HG03066 (cell line): ENCODE measurements at regions not wholly inside any gene's neighbourhood (a gene's known extent, or its start where the extent isn't known, plus 50 kb on each side); places are given as distances from the start of the nearest gene placed in this dataset.

Experiments used
- ATAC-seq: cut with Tn5 transposase; IDR thresholded peaks from one replicate; pipeline ENCODE4 v1.9.1; 2021; ENCODE audit warnings: low read depth; ENCODE audit not compliant: unreplicated experiment

DNA sequence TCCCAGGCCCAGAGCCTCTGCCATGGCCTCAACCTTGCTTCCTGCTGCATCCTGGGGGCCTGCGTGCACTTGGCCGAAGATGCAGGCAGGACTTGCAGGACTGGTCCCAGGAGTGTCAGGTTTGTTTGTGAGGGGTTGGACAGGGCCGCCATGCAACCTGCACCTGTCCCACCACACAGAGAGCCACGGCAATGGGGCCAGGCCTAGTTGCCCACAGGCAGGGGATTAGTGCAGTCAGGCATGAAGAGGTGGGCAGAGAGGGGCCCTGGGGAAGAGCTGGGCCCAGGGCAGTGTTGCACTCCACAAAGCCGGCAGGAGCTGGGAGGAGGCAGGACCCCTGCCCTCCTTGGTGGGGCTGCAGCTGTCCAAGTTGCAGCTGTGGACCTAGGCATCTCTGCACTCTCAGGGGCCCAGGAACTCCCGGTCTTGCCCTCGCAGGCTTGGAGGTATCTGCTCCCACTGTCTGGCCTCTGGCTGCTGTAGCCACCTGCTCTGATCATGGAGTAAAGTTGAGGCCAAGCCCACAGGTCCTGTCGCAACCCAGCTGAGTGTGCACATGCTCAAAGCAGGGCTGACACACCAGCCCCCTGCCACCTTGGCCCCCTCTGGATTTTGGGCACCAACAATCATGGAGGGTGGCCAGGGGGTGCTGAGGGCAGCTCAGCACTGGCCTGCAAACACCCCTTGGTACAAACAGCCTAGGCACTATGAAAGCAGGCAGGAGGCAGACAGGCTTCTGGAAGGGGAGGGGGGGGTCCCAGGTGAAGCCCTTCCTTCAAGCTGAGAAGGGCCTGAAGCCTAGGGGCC lies 190.4 kb upstream of the PCDH10 start:
- ATAC-seq = no peak

DNA sequence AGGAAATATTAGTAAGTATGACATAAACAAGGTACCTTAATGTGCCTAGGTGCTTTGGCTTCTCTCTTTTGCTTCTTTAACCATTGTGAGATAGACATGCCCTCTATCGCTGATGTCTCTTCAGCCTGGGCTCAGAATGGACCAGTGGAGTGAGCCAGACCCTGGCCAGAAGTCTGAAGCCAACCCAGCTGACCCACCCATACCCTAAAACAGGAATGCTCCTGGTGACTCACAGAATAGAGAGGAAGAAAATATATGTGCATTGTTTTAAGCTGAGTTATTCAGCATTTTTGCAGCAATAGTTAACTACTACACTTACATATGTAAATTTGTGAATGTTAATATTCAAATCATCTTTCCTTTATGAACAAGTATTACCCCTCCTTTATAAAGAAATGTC lies 167.5 kb upstream of the PCDH10 start:
- no peak for ATAC-seq

DNA sequence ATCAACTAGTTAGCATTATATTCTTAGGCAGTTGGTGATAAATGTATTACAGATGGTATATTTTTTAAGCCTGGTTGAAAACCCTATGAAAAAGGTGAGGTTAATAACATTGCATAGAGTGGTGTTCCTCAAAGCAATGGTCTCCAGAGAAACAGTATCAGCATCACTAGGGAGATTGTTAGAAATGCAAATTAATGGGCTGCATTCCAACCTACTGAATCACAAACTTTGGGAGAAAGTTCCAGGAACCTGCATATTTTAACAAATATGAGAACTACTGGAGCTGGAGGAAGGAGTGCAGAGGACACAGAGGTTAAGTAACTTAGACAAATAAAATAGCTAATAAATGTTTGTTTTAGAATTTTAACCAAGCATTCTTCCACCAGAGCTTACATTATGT lies 166.9 kb upstream of the PCDH10 start:
- ATAC-seq = no peak

DNA sequence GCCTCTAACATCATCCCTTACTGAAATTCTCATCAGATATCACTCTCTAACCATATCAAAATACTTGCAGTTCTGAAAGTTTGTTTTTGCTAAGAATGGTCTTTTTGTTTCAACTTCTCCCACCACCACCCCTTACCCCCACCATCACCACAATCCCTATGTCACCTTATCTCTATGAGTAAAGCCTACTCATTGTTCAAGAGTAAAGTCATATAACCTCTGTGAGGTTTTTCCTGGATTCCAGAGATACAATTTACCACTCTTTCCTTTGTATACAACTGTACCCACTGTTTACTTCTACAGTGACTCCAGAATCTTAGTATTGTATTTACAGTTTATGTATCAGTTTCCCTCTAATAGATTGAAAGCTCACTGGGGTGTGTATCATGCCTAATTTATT lies 158.0 kb upstream of the PCDH10 start:
- no peak for ATAC-seq

DNA sequence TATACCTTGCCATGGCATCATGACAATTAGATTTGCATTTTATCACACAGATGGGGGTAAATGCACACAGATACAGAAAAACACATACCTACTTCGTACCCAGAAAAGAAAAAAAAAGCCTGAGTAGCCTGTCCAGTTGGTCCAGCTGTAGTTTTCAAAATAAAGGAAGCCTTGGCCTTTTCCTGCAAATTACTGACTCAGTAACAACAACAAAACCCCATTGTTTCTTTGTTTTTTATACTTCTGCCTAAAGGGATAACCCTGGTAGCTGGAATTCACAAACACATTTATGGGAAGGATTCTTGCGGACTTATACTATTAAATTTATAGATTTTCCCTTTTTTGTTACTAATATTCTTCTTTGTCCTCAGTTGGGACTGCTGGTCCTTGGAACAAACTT lies 156.4 kb upstream of the PCDH10 start:
- ATAC-seq = no peak

DNA sequence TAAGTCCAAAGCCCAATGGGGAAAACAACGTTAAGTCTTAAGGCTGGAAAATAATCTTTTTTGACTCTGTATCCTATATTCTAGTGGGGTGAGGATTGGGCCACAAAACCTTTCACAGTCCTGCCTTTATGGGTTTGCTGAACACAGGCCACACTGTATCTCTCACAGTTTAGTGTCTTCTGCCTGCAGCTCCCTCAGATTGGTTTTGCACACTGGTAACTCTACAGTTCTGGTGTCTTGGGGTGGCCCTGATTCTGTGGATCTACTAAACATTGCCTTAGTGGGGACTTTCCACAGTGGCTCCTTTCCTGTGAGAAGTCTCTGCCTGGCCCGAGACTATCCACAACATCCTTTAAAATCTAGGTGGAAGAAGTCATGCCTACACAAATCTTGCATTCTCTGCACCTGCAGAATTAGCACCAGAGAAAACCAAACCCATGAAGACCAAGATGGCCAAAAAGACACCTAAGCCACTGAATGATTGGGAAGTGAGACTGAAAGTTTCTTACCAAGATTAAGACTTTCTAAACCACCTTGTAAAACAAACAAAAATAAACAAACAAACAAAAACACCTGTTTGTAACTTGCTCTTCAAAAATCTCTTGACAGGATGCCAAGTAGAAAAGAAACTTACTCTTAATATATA lies 150.4 kb upstream of the PCDH10 start:
- ATAC-seq = no peak

DNA sequence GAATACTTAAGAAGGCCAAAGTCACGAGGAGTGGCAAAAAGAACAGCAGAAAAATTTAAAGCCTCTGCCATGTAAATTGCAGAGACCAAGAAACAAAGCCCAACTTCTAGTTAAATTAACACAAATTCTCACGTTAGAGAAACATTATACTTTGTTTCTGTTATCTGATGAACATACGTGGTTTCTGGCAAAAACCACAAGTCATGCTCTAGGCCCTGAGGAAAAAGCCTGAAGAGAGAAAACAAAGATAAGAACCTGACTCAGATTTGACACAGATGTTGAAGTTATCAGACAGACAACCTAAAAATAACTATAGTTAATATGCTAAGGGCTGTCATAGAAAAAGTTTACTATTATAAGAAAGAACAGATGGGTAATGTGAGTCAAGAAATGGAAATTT lies 149.1 kb upstream of the PCDH10 start:
- ATAC-seq = no peak

DNA sequence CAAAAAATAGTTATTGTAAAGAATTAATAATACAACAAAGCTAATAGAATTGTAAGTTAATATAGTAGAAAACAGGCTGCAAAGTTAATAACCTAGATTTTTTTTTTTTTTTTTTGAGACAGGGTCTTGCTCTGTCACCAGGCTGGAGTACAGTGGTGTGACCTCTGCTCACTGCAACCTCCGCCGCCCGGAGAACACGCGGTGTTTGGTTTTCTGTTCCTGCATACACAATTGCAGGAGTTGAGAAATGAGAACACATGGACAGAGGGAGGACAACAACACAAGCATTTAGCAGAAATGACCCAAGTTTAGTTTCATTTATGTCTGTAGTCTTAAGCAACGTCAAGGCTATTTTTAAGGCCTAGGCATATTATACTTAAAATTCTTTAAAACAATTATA lies 145.9 kb upstream of the PCDH10 start:
- ATAC-seq = no peak

DNA sequence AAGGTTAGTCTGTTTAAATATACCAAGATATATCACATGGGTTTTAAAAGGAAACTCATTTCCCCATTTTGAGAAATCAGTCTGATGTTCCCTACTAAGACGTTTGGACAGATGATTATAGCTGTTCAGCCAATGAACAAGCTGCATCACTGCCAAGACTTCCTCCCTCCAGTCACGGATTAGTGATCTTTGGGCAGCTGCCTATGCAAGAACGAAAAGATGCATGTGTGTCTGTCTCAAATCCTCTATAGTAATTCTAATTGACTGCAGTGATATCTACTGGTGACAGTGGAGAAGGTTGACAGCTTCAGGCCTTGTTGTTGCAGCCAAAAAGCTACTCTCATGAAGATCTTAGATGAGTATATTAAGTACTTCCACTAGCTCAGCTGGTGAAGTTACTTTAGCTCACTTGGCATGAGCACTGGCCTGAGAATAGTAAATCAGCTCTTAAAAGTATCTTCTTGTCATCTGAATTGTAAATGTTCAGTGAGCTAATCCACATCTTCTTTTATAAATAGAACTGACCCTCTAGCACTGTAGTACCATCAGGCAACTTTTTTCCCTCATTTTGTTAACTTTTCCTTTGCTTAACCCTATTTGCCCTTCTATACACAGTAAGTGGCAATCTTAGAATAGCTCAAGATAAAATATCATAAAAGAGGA lies 134.5 kb upstream of the PCDH10 start:
- no peak for ATAC-seq

DNA sequence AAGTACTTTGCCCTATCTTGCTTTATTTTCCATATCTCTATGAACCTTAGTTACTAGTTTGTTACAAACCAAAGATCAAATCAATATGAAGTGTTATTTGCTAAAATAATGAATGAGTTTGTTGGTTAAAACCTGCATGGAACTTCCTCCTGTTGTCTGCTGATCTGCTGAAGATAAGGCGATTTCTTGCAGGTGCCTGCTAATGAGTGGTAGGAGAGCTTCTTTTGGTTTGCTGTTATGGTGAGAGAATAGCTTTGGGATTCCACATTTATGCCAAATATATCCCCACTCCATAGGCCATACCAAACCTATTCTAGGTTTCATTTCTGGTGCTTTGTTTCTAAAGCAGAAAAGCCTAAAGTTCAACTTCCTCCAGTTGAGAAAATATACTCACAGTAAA lies 103.8 kb upstream of the PCDH10 start:
- ATAC-seq = no peak

DNA sequence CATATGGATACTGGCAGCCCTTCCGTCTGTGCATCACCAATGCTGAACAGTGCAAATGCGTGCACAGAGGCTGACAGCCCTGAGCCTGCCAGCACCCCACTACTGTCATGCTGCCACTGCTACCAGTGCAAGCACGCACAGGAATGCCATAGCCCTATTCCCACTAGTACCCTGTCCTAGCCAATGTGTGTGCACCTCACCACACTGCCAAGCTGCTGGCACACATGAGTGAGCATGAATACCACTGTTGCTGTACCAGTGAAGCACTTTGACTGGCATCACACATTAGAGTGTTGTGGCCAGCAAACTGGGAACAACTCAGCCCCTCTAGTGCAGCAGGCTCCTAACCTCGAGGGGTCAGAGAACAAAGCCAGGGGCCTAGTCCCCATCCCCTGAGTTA lies 102.9 kb upstream of the PCDH10 start:
- ATAC-seq = no peak

DNA sequence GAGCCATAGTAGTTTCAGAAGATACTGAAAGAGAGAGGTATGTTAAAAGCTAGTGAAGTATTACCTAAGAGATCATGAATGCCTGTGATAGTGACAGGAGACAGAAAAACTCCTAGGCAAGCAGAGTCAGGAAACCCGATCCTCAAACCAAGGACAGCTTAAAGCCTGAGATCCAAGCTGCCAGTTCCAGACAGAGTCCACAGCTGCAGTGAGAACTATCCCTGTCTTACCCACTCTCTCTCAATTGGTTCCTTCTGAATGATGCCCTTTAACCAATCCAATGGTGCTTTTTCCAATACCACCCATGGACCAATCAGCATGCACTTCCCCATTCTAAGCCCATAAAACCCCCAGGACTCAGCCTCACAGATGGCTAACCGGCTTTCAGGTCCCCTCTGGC lies 90.4 kb upstream of the PCDH10 start:
- no peak for ATAC-seq

DNA sequence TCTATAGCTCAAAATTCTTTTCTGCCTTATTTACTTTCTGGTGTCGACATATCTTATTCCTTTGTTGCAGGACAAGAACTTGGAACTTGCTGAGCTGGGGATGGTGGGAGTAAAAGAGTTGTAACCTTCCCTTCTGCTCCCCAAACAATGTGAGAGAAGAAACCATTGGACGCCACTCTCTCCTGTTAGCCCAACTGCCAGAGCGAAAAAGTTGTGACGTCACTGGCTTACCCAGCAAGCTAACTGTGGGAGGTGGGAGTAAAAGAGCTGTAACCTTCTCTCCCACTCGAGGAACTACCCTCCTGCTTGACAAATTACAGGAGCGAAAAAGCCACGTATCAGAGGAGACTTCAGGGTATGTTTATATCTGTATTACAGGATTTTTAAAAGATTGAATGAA lies 90.0 kb upstream of the PCDH10 start:
- no peak for ATAC-seq

DNA sequence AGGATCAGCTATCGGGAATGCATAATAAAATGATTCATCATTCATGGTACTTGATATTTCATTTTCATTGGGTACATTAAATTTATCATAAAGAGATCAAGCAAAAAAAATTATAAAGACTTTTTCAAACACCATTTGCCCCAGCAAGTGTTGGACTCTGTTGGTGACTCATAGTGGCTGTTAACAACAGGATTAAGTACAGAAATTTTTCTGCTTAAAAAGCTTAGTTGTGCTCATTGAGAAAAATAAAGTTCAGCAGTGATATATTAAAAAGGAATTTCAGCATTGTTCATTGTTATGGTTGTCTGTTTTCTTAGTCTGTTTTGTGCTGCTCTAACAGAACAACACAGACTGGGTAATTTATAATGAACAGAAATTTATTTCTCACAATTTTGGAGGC lies 86.2 kb upstream of the PCDH10 start:
- no peak for ATAC-seq

DNA sequence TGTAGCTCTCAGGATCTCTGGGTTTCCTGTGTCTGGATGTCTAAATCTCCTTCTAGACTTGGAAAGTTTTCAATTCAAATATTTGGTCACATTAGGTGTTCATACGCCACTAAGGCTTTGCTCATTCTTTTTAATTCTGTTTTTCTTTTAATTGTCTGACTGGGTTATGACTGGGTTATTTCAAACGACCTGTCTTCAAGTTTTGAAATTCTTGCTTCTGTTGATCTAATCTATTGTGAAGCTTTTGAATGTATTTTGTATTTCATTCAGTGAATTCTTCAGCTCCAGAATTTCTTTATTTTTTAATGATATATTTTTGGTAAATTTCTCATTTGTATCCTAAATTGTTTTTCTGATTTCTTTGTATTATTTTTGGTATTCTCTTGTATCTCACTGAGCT lies 81.0 kb upstream of the PCDH10 start:
- no peak for ATAC-seq

DNA sequence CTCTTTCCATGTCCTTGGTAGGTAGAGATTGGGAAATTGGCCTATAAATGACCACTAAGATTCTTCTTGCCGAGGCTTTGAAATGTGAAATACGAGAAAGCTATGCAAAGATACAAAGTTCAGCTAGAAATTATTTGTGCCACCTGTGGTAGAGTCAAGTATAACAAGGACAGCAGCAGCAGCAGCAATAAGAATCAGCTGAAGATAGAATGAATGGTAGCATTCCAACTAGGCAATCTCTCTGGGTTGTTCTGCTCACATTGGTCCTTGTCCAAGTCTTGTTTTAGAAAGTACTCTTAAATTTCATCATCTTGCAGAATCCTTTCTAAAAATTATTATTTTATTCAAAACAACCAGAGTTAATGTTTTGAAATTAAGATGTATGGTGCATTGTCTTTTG lies 67.8 kb upstream of the PCDH10 start:
- ATAC-seq = no peak

DNA sequence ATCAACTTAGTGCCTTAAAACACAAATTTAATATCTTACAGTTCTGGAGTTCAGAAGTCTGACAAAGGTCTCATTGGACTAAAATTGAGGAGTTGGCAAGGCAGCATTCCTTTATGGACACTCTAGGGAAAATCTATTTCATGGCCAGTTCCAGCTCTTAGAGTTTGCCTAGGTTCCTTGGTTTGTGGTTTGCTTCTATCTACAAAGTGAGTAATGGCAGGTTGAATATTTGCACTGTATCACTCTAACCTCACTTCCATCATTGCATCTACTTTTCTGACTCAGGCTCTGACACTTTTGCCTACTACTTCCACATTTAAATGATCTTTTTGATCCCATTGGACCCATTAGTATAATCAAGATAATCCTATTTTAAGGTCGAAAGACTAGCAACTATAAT lies 64.7 kb upstream of the PCDH10 start:
- ATAC-seq = no peak

DNA sequence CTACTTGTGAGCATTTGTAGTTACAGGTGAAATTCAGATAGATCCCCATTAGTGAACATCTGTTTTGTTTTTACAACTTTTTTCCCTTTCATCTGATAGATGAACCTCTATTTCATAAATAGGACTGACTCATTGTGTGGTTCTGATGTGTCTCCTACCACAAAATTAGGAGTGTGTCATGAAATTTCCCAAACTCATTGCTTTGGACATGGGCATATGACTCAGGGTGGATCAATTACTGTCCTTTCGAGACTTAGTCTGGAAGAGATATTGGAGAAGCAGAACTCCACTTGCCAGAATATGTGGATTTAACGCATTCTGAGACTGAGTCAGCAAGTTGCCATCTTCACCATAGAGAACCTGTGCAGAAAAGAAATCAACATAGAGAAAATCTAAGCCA lies 53.5 kb upstream of the PCDH10 start:
- ATAC-seq = no peak

DNA sequence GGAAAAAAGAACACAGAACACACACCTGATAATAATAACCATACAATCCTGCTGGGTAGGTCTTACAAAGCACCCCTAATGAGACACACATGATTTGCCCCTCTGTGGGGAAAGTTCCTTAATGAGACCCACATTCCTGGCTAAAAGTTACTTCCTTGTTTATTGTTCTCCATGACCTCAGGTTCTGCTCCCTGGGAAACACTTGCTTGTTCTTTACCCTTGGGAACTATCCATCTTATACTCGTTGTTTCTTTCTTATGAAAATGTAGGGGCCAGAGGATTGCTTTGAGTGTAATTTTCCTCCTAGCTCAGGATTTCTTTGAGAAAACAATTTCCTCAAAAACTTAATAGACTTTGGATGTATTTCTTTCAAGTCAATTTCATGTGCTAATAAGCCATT lies 52.1 kb upstream of the PCDH10 start:
- ATAC-seq = no peak
